ENCODE measurements at regions not wholly inside any gene's neighbourhood (a gene's known extent, or its start where the extent isn't known, plus 50 kb on each side); places are given as distances from the start of the nearest gene placed in this dataset.

DNA sequence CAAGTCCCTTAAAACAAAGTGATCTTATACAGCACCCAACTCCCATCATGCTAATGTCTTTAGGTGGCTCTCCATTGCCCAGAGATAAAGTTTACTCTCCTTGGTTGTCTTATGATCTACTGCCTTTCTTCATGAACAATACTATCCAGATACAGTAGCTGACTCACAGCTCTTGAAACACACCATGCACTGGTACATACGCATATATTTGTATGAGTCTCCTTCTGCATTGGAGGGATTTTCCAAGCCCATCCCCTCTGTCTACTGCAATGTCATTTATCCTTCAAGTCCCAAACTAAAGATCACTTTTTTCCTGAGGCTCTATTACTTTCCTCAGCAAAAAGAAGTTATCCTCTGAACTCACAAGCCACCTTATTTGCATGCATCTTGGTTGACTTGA, 84.7 kb upstream of the LRATD1 start:
- no peak overlapping the region for H2BK15ac ChIP-seq (ENCODE audit: low read depth, low read length)
- no peak overlapping the region for H3K56ac ChIP-seq (ENCODE audit: insufficient read length, low read depth, low read length)

More for the DNA sequence above, 84.7 kb upstream of the LRATD1 start:
- no peak for DNase-seq
- no peak overlapping the region for H4K5ac ChIP-seq (ENCODE audit: insufficient read length, low read depth, low read length)
- TF ChIP-seq, protein P1, sequence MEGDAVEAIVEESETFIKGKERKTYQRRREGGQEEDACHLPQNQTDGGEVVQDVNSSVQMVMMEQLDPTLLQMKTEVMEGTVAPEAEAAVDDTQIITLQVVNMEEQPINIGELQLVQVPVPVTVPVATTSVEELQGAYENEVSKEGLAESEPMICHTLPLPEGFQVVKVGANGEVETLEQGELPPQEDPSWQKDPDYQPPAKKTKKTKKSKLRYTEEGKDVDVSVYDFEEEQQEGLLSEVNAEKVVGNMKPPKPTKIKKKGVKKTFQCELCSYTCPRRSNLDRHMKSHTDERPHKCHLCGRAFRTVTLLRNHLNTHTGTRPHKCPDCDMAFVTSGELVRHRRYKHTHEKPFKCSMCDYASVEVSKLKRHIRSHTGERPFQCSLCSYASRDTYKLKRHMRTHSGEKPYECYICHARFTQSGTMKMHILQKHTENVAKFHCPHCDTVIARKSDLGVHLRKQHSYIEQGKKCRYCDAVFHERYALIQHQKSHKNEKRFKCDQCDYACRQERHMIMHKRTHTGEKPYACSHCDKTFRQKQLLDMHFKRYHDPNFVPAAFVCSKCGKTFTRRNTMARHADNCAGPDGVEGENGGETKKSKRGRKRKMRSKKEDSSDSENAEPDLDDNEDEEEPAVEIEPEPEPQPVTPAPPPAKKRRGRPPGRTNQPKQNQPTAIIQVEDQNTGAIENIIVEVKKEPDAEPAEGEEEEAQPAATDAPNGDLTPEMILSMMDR (conservative IDR thresholded peaks at IDR 0.05): no peak
- Mint-ChIP-seq H3K36me3 (ENCODE audit: insufficient read depth in 1 of 3, low read depth in 3 of 3) (peaks cover 3 to 7% (median 3%) of the 10 kb centered on the region in 3 experiments; a peak in 2 of 7 replicates), H3K4me1 (no peaks in the 10 kb centered on the region), H3K9me3 (peaks cover 6 to 13% of the 10 kb centered on the region in 2 experiments), H3K27me3 (ENCODE audit: low read depth) (no peaks in the 10 kb centered on the region), H3K4me3 (no peak overlapping the region), H3K27ac (no peak overlapping the region)
- no CpG with 5 or more reads among the region's 1 CpG for WGBS (ENCODE audit: extremely low coverage, insufficient read length, low lambda C conversion rate)
- no peak overlapping the region for H2AK5ac ChIP-seq (ENCODE audit: insufficient read length, low read length)
- H2BK12ac ChIP-seq (ENCODE audit: insufficient read length, low read depth, low read length): no peak overlapping the region
- H3K18ac ChIP-seq (ENCODE audit: insufficient read length, low read depth, low read length): no peak overlapping the region
- no peak overlapping the region for H2BK5ac ChIP-seq (ENCODE audit: insufficient read length, low read length)
- no peaks in the 10 kb centered on the region for H3K79me2 ChIP-seq (ENCODE audit: insufficient read depth, low read length)
- no peaks in the 10 kb centered on the region for H3K9me3 ChIP-seq (ENCODE audit: control insufficient read depth, low read depth, low read length)
- no peak overlapping the region for H2BK20ac ChIP-seq (ENCODE audit: low read depth, low read length, poor library complexity, severe bottlenecking)
- no peak overlapping the region for H2AFZ ChIP-seq (ENCODE audit: low read length)
- H3K9ac ChIP-seq (ENCODE audit: extremely low read depth, insufficient read length, low read length): no peak overlapping the region
- no peak overlapping the region for H3T11ph ChIP-seq (ENCODE audit: low read length)
- no peak overlapping the region for H3K23ac ChIP-seq (ENCODE audit: insufficient read length, low read depth, low read length)
- no peaks in the 10 kb centered on the region for H3K4me1 ChIP-seq (ENCODE audit: insufficient read depth, low read length)
- H4K8ac ChIP-seq (replicated peaks; ENCODE audit: insufficient read length, low read depth, low read length): no peak overlapping the region
- no peak overlapping the region for H3K14ac ChIP-seq (ENCODE audit: insufficient read depth, low read length)
- H3K4me2 ChIP-seq (ENCODE audit: insufficient read depth, insufficient read length, low read length): no peak overlapping the region
- H3K27ac ChIP-seq (ENCODE audit: insufficient read length, low read depth, low read length): no peak overlapping the region
- H4K91ac ChIP-seq (ENCODE audit: insufficient read length, low read depth, low read length): no peak overlapping the region
- no peaks in the 10 kb centered on the region for H3K23me2 ChIP-seq (ENCODE audit: insufficient read length, low read depth, low read length, poor library complexity, severe bottlenecking)
- no peaks in the 10 kb centered on the region for H4K20me1 ChIP-seq (ENCODE audit: control insufficient read depth, insufficient read depth, insufficient read length)
- H3K79me1 ChIP-seq (ENCODE audit: insufficient read depth, low read depth, low read length, poor library complexity, severe bottlenecking): no peaks in the 10 kb centered on the region
- H3K4ac ChIP-seq (ENCODE audit: low read depth, low read length): no peak overlapping the region
- no peaks in the 10 kb centered on the region for H3K27me3 ChIP-seq (ENCODE audit: insufficient read depth, low read length)
- H2BK120ac ChIP-seq (ENCODE audit: low read depth, low read length, poor library complexity, severe bottlenecking): no peak overlapping the region
